ENCODE measurements at regions not wholly inside any gene's neighbourhood (a gene's known extent, or its start where the extent isn't known, plus 50 kb on each side); places are given as distances from the start of the nearest gene placed in this dataset.
A peak's percentile ranks its signal among the peaks of the same experiment; 100 is the strongest.

- Histone ChIP-seq H3K9ac (ENCODE audit: insufficient read depth, low read depth, low read length) (no peak overlapping the region), H3K36me3 (replicated peaks in 1 of 2; ENCODE audit: control insufficient read depth in 1 of 2, insufficient read depth in 2 of 2, low read length in 2 of 2) (no peaks in the 10 kb centered on the region), H3K4me1 (ENCODE audit: insufficient read depth, low read length) (peaks cover 73% of the 10 kb centered on the region), H2AFZ (ENCODE audit: low read length) (no peak overlapping the region), H3K79me2 (ENCODE audit: insufficient read depth, low read length) (no peaks in the 10 kb centered on the region), H3K4me3 (replicated peaks in 1 of 3; ENCODE audit: insufficient read depth in 1 of 3, low read depth in 2 of 3, low read length in 3 of 3) (peak overlapping the region in 1 of 3 experiments; percentile 5; a peak in 1 of 6 replicates), H4K20me1 (ENCODE audit: insufficient read depth, low read length) (no peaks in the 10 kb centered on the region), H3K9me3 (ENCODE audit: low read length) (no peaks in the 10 kb centered on the region), H3K4me2 (ENCODE audit: low read depth, low read length) (peak overlapping the region; percentile 52), H3K27me3 (ENCODE audit: control insufficient read depth in 1 of 2, insufficient read depth in 2 of 2, low read length in 2 of 2) (no peaks in the 10 kb centered on the region), H3K27ac (ENCODE audit: extremely low read length, insufficient read depth, low read length) (peak overlapping the region; percentile 19)
- POLR2A ChIA-PET: interaction anchor here (1.2 kb wide), 1 partner anchor 8 kb away, joined by 3 read pairs; no protein-coding TSS in a partner anchor
- in situ Hi-C loops (cut with HindIII; ENCODE audit: extremely low pct_ligation_motif_present, low pct_unique_long_range_greater_than_20kb): no loop called here
- WGBS (ENCODE audit: low lambda C conversion rate): 5% methylated on average over 4 of the region's 4 CpGs
- FAIRE-seq (peak; percentile 72), DNase-seq (ENCODE audit: low spot score) (peak; percentile 68), ATAC-seq (peak; percentile 81)
- CTCF ChIA-PET (ENCODE audit: low intra/inter-chr PET ratio, low total read pairs): no interaction called here
- intact Hi-C loops (cut with micrococcal nuclease; ENCODE audit: unreplicated experiment): loop anchor here (5.0 kb wide), 1 partner anchor 207 kb away; no protein-coding TSS in a partner anchor
- BruUV-seq (replicated peaks): no TSS peak
- peak; percentile 18; the same call in 1 of the 2 replicates for TF ChIP-seq SOX5 (CRISPR knock-in tag; IDR thresholded peaks at IDR 0.05; ENCODE audit: borderline replicate concordance)
- TF ChIP-seq ZNF567 (CRISPR knock-in tag; IDR thresholded peaks at IDR 0.05; ENCODE audit: borderline replicate concordance): no peak
- TF ChIP-seq GTF2F1 (IDR thresholded peaks at IDR 0.05; ENCODE audit: low read length): no peak
- TF ChIP-seq, protein P1, sequence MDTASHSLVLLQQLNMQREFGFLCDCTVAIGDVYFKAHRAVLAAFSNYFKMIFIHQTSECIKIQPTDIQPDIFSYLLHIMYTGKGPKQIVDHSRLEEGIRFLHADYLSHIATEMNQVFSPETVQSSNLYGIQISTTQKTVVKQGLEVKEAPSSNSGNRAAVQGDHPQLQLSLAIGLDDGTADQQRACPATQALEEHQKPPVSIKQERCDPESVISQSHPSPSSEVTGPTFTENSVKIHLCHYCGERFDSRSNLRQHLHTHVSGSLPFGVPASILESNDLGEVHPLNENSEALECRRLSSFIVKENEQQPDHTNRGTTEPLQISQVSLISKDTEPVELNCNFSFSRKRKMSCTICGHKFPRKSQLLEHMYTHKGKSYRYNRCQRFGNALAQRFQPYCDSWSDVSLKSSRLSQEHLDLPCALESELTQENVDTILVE (CRISPR knock-in tag; IDR thresholded peaks at IDR 0.05): 0 out of 2 replicates have a peak, but pooled peaks have one; percentile 46
- TF ChIP-seq, protein P2, sequence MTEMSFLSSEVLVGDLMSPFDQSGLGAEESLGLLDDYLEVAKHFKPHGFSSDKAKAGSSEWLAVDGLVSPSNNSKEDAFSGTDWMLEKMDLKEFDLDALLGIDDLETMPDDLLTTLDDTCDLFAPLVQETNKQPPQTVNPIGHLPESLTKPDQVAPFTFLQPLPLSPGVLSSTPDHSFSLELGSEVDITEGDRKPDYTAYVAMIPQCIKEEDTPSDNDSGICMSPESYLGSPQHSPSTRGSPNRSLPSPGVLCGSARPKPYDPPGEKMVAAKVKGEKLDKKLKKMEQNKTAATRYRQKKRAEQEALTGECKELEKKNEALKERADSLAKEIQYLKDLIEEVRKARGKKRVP (CRISPR knock-in tag; IDR thresholded peaks at IDR 0.05): peak in 1 of 2 experiments; percentile 32; a peak in 1 of 4 replicates
- TF ChIP-seq ISL2 (CRISPR knock-in tag; IDR thresholded peaks at IDR 0.05): no peak
- 0 out of 2 replicates have a peak, but pooled peaks have one; percentile 21 for TF ChIP-seq PAXIP1 (CRISPR knock-in tag; conservative IDR thresholded peaks at IDR 0.05)
- TF ChIP-seq RFX3 (CRISPR knock-in tag; IDR thresholded peaks at IDR 0.05): no peak
- TF ChIP-seq, protein P3, sequence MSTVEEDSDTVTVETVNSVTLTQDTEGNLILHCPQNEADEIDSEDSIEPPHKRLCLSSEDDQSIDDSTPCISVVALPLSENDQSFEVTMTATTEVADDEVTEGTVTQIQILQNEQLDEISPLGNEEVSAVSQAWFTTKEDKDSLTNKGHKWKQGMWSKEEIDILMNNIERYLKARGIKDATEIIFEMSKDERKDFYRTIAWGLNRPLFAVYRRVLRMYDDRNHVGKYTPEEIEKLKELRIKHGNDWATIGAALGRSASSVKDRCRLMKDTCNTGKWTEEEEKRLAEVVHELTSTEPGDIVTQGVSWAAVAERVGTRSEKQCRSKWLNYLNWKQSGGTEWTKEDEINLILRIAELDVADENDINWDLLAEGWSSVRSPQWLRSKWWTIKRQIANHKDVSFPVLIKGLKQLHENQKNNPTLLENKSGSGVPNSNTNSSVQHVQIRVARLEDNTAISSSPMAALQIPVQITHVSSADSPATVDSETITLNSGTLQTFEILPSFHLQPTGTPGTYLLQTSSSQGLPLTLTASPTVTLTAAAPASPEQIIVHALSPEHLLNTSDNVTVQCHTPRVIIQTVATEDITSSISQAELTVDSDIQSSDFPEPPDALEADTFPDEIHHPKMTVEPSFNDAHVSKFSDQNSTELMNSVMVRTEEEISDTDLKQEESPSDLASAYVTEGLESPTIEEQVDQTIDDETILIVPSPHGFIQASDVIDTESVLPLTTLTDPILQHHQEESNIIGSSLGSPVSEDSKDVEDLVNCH (CRISPR knock-in tag; IDR thresholded peaks at IDR 0.05): no peak
- no peak for TF ChIP-seq DDIT3 (CRISPR knock-in tag; IDR thresholded peaks at IDR 0.05)
- TF ChIP-seq POGZ (CRISPR knock-in tag; IDR thresholded peaks at IDR 0.05): 0 out of 2 replicates have a peak, but pooled peaks have one; percentile 42
- 0 out of 2 replicates have a peak, but pooled peaks have one; percentile 9 for TF ChIP-seq PPARG (CRISPR knock-in tag; conservative IDR thresholded peaks at IDR 0.05)
- peak; percentile 31; the same call in 1 of the 2 replicates for TF ChIP-seq ZGPAT (CRISPR knock-in tag; IDR thresholded peaks at IDR 0.05)
- TF ChIP-seq GATAD2A (CRISPR knock-in tag; IDR thresholded peaks at IDR 0.05): peak; percentile 68
- peak; percentile 24; the same call in 1 of the 2 replicates for TF ChIP-seq ERF (CRISPR knock-in tag; IDR thresholded peaks at IDR 0.05)
- TF ChIP-seq SP140L (CRISPR knock-in tag; IDR thresholded peaks at IDR 0.05; ENCODE audit: borderline replicate concordance): no peak
These were observed 85.8 kb downstream of the LLPH start for GRCh38 chr12:66044731-66045130.

Data from HepG2 (cell line).